DMS79 (cell line): ENCODE measurements at regions not wholly inside any gene's neighbourhood (a gene's known extent, or its start where the extent isn't known, plus 50 kb on each side); places are given as distances from the start of the nearest gene placed in this dataset.

ENCODE experiments used
- DNase-seq: peaks from one replicate; lab custom pipeline; 2025; lab: John Stamatoyannopoulos, UW

DNA sequence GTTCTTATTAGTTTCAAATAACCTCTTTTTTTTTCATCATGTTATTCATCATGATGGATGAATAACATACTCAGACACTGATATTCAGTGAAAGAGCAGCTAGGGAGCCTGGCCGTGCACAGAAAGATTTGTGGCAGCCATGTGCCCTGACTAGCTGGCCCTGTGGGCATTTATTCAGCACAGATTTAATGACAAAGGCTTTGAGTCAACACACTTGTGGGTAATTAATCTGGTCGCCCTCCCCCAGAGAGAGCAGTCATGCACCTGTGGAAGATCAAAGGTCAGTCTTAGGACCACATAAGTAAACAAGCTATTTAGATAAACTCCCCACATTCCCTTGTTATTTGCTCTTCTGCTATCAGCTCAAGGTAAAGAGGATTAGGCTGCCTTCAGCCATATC is 153.2 kb upstream of the HMCN1 start:
- DNase-seq, result no peak

DNA sequence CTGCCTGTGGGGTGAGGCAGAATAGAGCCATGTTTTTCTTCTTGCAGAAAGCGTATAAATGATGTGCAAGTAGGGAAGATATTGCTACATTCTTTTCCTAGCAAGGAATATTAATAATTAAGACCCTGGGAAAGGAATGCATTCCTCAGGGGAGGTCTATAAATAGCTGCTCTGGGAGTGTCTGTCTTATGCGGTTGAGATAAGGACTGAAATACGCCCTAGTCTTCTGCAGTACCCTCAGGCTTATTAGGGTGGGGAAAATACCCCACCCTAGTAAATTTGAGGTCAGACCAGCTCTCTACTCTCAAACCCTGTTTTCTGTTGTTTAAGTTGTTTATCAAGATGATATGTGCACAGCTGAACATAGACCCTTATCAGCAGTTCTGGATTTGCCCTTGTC is 155.9 kb upstream of the HMCN1 start:
- no peak for DNase-seq

DNA sequence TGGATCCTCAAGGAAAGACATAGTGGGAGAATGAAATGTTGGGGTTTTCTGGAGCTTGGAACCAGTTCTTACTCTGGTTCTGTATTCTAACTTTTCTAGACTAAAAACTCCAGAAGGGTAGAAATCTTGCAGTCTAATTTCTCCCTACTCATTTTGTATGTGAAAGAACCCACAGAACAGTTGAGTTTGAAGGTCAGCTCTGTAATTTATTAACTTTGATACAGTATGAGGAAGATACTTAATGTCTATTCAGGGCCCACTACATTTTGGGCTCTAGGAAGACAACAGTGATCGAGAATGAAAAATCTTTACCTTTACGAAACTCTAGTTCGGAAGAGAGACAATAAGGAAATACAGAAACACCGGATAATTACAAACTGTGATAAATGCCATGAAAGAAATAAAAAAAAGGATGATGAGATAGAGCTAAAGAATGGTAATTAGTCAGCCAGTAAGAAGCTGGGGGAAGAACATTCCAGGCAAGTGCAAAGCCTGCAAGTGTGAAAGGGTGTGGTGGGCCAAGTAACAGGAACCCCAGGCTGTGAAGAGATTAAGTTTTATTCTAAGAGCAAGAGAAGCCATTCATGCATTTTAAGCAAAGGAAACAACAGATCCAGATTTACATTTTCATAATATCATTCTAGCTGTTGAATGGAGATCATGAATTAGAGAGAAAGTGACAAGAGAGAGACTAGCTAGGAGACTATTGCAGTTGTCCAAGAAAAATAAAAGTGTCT is 159.9 kb upstream of the HMCN1 start:
- no peak for DNase-seq

DNA sequence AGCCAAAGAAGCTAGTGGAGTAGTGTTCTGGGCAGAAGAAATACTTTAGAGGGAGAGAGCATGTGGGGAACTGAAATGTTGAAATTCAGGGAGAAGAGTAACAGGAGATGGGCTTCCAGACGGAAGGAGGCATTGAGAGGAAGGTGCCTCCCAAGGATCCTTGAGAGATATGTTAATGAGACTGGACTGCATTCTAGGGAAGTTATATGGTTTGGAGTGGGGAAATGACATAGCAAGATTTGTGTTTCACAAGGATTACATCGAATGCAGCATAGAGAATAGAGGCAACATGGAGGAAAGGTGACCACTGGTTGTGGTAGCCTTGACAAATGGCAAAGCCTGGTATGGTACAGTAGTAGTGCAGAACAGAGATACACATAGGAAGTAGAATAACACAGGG is 160.5 kb upstream of the HMCN1 start:
- no peak for DNase-seq

DNA sequence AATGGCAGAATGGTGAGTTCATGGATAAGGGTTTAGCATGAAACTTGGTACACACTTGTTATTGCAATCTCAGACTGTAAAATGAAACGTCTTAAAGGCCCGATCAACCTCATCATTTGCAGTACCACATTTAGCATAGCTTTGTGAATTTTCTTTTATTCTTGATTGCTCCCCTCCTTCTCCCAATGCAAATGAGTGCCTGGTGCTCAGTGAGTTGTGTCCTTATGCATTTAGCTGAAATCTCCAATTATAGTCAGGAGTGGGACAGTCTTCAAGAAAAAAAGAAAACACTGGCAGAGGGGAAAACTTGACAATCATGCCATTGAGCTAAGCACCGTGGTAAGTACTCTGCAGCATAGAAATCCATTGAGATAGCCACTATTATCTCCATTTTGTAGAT is 161.0 kb upstream of the HMCN1 start:
- DNase-seq, result no peak

DNA sequence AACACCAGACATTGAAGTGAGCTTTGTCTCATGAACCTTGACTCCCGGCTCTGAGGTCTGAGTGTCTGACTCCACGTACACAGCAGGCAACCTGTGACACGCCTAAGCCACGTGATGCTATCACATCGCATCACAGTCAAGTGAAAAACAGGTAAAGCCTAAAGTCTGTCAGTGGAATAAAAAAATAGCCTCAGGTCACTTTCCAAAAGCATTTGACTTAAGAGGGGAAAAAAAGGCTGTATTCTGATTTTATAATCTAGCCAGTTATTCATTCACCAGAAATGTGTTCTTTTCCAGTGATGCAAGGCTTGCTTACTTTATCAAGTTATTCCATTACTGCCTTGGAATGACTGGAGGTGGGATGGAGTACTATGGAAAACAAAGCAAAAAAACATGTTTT is 163.2 kb upstream of the HMCN1 start:
- DNase-seq, result no peak

DNA sequence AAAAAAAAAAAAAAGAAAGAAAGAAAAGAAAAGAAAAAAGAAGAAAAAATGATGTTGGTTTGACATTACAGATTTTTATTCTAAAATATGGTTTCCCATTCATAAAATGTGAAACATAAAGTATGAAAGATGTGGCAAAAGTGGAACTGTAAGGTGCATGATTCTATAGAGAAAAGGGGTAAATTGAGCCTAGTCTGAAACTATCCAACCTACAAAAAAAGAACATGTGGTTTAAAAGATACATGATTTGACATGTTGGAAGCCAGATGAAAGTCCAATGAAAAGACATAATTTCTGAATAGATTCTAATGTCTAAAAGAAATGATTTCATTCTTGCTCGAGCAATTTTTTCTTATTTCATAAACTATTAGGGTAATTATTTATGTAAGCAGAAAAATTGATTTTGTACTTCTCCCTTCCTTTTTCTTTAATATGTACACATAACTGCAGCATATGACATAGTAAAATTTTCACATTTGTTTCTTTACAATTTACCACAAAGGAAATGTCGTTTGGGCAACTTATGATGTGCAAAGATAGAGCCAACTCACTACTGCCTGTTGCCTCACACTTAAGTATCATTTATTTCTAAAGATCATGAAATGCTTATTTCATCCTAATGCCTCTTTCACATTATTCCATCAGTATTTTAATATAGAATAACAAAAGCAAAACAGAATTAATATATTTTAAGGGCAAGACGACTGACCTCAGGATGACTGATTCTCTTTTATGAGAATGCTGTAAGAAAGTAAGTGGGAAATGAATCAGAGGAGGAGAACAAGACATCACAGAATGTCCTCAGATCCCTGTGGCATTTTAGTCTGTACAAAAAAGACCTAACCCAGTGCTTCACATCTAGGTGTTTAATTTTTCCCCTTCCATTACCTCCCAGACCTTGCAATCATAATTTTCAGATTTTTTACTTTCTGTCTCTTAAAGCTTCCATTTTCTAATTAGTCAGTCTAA is 165.8 kb upstream of the HMCN1 start:
- DNase-seq, result no peak

DNA sequence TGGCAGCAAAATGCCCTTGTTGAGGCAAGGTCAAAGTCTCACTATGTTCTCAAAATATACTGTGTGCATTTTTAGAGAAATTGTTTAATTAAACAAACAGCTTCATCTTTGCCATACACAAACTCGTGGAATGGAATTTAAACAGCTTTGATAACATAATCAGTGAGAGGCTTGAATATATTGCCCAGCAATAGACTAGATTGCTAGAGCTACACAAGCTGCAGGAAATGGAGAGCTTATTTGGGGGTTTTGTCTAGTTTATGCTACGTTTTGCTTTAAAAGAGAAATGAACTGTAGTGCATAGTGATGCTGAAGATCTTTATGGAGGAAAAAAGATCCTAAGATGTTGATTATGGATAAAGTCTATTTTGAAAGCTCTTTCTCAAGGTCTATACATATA is 166.8 kb upstream of the HMCN1 start:
- DNase-seq, result no peak

DNA sequence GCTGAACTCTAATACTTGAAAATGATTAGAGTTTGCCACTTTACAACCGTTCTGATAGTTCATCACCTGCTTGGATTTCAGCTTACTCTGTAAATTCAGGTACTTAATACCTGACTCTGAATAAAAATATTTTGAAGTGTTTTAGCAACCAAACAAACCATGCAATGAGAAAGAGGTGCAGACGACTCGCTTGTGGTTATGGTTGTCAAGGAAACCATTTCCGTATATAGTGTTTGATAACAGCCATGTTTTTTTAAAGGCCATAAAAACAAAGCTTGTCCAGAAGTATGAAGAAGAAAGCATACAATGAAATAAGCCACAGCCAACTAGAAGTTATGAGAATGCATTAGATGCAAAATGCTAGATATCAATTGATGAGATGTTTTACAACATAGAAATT is 167.2 kb upstream of the HMCN1 start:
- peak; percentile 91 for DNase-seq

DNA sequence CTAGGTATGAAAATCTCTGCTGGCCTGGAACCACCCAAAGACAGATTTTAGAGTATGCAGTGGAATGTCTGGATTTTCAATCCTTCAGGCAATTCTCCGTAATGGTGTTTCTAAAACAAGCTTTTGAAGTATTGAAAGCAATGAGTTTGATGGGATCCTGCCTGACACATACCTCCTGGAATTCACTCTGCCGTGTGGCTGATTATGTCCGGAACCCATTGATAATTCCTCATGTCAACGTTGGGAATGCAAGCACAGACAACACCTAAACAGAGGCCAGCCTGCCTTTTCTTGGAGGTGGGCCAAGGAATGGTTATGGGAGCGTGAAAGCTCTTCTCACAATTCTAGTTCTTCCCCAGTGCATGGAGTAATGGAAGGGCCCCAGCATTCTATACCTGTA is 168.9 kb upstream of the HMCN1 start:
- peak; percentile 7 for DNase-seq

DNA sequence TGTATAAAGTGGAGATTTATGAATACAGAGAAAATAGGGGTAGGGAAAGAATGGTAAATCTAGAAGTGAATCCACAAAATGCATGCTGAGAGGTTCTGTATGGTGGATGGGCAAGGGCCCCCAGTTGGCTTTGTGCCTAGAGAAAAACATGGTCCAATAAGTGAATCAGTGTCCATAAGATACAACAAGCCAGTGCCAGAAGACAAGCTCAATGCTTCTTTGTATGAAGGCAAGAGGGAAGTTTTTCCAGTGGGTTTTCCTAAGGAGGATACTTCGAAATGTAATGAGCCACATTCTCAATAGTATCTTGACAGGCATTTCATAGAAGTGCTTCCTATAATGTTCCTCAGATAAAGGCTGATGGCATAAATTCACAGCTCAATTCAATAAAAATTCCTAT is 169.4 kb upstream of the HMCN1 start:
- no peak for DNase-seq

DNA sequence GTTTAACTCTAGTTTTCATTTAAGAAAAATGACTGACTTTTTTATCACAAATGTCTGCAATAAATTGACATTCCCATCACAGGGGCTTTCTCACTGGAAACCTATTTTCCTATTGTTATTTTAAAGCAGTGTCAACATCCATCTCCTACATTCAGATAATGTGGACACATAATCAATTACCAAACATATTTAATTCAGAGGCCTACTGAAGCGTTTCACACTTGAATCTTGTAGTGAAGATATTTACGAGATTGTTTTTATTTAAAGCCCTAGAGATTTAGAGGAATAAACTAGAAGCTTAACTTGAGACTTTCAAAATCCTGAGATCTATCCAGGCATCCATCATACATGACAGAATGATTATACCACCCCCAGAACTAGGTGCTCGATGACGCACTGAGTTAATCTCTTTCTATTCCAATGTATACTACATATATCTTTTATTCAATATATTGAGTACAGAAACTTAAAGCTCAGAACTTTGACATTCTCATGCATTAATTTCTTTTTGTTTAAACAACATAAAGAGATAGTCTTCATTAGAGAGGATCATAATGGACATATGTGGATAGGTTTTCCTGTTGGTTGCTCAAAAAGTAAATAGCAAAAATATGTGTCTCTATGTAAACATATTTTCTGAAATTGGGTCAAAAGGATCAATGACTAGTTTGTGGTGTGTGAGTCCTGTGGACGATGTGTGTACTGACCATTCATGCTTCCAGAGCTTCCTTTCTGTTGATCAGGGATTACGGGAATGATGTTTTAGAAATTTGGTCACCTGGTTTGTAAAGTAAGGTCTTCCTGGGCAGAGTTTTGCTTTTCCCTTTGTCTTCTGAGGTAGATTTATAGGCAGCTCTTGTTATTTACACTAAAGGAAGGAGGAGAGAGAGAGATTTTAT is 171.5 kb upstream of the HMCN1 start:
- DNase-seq, result no peak

DNA sequence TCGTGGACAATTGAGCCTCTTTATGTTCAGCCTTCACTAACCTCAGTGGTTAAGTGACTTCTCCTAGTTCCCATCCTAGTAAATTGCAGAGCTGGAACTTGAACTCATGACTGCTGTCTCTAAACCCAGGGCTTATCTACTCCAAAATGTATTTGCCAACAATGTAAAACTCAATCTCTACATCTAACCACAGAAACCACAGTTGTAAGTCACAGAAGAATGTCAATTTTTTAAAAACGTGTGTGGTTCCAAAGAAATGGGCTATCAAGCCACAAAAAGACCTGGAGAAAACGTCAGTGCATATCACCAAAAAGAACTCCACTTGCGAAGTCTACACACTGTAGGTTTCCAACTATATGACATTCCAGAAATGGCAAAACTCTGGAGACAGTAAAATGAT is 172.6 kb upstream of the HMCN1 start:
- no peak for DNase-seq

DNA sequence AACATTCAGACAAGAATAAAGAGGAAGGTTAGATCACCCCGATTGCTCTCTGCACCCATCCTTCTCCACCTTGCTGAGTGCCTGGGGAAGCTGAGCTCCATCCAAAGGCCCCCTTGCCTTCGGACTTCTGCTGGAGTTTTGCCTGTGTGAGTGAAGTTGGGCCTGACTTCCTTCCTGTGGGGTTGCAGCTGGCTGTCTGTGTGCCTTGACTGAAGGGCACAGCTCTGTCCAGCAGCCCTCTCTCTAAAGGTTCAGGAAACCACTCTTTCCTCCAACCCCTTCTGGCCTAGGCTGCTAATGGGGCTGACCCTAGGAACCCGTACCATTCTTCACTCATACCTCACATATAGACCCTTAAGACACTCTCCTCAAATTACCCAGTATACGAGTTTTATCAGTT is 173.4 kb upstream of the HMCN1 start:
- no peak for DNase-seq

DNA sequence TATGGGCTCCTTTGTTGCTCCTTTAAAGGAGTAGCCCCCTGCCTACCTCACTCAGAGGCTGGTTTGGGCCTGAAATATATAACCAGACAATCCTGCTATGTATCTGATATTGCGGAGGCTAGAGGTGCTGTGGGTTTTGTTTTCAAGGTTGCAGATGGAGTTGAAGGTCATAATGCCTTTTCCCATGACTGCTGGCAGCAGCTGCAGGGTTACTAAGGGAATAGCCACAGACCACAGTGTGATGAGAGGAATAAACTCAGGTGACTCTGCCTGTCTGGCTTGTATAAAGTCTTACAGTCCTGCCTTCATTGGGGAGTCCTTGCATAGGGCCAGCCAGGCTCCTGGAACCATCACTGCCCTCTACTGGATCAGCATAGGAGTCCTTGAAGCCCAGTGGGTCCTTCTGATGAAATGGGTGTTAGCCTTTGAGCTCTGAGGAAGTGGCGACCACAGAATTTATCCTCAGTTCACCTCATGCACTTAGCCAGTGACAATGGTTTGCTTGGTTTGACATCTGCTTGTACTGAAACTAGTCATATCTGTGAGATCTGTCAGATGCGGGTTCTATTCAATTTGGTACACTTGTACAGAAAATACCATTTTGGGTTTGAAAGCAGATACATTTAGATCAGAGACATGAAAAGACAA is 174.4 kb upstream of the HMCN1 start:
- no peak for DNase-seq

DNA sequence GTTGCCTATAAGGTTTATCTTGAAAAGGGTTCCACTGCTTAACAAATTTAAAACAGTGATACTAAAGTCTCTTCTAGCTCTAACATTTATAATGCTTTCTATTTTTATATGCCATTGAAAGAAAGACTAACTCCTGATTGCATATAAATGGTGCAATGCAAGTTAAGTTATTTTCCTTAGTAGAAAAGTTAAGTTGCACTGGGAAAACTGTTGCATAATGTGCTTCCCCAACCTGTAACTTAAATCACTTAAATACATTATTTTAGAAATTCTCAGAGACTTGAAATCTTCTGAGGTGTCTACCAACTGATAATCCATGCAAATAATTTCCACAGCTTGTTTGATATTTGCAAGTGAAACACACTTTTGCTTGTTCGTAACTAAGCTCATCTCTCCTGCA is 175.0 kb upstream of the HMCN1 start:
- no peak for DNase-seq

DNA sequence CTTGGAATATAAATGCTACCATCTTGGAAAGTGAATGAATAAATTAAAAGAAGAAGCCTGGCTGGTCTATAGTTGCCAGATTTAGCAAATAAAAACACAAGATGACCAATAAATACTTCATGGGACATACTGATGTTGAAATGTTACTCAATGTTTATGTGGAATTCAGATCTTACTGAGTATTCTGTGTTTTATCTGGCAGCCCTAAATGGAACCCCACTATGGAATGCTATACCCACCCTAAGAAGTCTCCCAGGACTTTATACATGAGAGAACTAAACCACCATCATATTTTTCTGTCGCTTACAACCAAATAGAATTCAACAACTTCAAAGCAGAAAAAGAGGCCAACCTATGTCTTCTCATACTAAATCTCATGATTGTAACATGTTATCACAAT is 177.6 kb upstream of the HMCN1 start:
- DNase-seq, result no peak

DNA sequence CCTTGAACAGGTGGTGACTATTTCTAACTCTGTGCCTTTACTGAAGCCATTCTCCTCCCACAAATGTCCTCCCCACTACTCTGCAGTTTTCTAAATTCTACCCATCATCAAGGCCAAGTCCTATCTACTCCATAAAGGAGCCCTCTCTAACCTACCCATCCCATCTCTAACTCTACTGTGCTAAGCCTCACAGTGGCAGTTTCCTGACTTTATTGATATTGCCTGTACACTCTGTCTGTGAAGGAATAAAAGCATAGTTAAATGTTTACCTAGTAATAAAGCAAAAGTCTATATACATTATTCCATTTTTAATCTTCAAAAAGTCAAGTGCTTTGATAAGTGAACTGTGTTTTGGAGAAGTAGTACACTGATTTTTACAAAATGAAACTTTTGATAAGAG is 178.4 kb upstream of the HMCN1 start:
- DNase-seq, result no peak

DNA sequence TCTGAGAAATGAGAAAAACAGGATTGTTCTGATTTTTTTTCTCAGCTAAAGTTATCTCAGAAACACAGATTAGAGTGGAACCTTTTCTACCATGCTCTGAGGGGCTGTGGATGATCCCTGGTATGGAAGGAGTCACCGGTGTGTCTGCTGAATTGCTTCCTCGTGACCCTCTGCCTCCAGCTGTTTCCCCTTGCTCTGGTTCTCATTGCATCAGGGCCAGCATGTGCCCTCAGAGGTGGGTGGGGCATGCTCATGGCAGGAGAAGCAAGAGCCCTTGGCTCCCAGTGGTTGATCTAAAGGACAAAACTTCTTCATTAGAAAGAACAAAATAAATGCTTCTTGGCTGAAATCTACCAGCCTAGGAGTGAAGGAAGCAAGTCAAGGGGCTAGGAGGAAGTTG is 183.2 kb upstream of the HMCN1 start:
- no peak for DNase-seq

DNA sequence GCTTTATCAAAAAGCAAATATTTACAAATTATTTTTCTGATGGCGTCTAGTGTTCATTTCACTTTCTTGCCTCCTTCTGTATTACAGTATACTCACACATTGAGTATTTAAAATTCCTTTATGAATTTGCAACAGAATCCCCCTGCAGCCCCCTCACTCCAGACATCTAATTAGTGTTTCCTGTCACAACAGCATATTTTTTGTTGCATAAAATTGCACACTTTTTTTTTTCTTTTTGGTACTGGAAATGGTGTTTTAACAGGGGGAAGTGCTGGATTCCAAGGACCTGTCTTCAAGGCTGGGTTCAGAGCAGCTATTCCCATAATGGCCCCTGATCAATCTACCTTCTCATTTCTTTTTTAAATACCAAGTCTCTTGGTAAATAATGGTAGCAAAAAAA is 184.3 kb upstream of the HMCN1 start:
- DNase-seq, result no peak

DNA sequence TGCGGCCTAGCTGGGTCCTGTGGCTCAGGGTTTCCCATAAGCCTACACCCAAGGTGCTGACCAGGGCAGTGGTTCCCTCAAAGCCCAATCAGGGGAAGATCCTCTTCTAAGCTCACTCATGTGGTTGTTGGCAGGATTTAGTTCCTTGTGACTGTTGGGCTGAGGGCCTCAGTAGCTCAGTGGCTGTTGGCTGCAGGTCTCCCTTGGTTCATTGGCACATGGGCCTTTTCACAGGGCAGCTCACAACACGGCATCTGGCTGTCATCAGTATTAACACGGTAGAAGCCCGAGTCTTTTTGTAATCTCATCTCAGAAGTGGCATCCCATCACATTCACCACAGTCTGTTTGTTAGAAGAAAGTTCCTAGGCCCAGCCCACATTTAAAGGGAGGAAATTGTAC is 188.2 kb upstream of the HMCN1 start:
- DNase-seq, result no peak

DNA sequence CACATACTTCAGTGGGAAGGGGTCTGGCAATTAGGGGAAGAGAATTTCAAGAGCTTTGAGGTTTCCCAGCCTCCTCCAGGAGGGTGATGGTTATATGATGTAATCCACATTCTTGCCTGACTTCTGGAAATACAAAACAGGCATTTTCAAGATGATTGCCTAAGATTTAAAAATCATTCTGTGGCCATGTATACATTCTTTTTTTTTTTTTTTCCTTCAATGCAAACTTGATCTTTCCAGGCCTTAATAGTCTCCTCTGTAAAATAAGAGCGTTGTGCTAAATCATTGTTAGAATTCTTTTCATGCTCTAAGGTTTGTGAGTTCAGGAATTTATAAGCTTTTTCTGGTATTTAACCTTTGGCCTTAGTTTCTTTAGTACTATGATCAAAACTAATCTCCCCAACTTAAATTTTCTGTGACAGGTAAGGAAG is 192.3 kb upstream of the HMCN1 start:
- no peak for DNase-seq
